GM21825 (cell line): ENCODE measurements at regions not wholly inside any gene's neighbourhood (a gene's known extent, or its start where the extent isn't known, plus 50 kb on each side); places are given as distances from the start of the nearest gene placed in this dataset.
"Not testable (repeated sequence)": the region's sequence is repeated elsewhere in the genome, so short reads cannot be mapped to it uniquely, and the experiment has no call there.

Experiments used
- ATAC-seq: cut with Tn5 transposase; IDR thresholded peaks from one replicate; pipeline ENCODE4 v1.9.1; 2021; ENCODE audit warnings: mild to moderate bottlenecking, moderate library complexity; ENCODE audit not compliant: unreplicated experiment

DNA sequence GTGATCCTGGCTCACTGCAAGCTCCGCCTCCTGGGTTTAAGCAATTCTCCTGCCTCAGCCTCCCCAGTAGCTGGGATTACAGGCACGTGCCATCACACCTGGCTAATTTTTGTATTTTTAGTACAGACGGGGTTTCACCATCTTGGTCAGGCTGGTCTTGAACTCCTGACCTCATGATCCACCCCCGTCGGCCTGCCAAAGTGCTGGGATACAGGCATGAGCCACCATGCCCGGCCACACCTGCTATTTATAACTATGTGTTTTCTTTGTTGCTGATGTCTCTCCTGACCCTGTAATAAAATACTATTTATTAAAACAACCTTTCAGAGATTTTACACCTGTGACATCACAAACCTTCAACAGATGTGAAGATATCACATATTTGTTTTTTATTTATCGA is 736.5 kb upstream of the PCDH15 start:
- not testable (repeated sequence) for ATAC-seq

DNA sequence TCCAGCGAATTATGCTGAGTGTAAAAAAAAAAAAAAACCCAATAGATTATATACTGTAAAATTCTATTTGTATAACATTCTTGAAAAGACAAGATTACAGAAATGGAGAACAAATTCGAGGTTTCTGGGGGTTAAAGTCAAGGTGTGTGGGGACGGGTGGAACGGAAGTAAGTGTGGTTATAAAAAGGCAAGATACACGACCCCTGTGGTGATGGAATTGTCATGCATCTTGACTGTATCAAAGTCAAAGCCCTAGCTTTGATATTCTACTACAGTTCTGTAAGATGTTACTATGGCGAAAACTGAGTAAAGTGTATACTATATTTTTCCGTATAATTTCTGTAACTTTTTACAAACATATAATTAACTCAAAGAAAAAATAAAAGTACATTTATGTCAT is 718.2 kb upstream of the PCDH15 start:
- no peak for ATAC-seq

DNA sequence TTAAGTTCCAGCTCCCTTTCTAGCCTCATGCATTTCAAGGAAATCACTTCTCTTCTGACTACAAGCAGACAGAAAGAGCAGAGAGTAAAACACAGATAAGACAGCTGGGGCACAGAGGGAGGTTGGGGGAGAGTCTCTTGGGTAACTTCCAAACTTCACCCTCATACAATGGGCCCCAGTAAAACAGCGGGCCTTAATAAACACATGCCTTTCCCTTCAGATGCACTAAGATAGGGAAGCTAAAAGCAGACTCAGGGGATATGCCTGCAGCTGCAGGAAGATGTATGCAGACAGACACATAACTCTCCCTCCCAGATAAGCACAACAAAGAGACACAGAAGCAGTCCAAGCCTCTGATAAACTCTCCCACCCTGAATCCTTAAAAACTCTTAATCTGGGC is 717.4 kb upstream of the PCDH15 start:
- not testable (repeated sequence) for ATAC-seq

DNA sequence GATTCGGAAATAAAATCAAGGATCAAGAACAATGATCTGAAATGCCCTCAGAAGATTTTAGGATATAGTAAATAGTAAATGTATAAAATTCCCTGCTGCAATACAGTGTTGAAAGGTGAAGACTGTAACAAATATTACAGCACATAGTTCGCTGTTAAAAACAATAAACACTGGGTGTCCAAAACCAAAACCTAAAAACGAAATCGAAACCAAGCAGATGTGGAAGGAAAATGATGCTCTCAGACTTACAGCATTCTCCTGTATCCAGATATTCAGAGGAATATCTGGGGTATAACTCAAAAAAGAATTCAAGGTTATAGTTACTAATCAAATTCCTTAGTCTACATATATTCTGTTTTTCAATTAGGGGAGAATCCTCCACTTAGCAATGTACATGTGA is 708.1 kb upstream of the PCDH15 start:
- ATAC-seq = no peak

DNA sequence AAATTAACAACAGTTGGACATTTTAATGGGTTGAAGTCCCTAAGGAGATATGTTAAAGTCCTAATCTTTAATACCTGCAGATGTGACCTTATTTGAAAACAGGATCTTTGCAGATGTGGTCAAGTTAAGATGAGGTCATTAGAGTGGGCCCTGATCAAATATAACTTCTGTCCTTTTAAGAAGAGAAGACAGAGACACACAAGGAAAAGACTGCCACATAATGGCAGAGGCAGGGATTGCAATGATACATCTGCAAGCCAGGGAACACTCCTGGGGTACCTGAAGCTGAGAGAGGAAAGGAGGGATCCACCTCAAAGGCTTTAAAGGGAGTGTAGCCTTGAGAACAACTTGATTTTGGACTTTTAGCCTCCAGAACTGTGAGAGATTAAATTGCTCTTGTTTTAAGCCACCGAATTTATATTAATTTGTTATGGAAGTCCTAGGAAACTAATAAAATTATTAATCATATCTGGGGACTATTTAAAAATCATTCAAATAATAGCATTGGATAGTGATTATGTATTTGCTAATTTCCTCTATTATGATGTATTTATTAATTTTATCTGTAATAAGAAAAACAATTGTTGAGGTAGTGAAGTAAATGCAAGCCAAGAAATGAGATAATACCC is 700.0 kb upstream of the PCDH15 start:
- ATAC-seq = peak; percentile 74

DNA sequence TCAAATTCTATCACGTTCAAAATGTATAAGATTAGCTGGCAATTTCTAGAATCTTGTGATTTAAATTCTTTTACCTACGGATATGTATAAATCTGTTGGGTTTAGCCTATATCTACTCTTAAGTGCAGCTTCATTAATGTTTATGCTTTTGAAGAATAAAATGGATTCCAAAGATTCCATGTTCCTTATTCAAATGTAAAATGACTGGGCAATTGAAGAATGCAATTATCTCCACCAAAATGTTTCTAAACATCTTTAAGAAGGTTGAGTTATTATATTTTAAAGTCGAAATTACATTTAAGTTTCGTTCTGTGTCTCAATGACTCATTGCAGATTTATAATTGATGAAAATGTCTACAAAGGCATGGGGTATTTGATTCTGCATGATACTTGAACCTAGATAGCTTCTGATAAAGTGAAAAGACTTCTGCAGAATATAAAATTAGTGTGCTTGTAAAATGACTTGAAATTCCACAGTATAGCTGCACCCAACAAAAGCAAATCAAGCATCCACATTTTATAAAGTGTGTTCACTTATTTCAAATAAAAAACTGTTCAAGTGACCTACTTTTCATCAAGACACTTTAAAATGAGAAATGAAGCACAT is 697.0 kb upstream of the PCDH15 start:
- ATAC-seq = no peak

DNA sequence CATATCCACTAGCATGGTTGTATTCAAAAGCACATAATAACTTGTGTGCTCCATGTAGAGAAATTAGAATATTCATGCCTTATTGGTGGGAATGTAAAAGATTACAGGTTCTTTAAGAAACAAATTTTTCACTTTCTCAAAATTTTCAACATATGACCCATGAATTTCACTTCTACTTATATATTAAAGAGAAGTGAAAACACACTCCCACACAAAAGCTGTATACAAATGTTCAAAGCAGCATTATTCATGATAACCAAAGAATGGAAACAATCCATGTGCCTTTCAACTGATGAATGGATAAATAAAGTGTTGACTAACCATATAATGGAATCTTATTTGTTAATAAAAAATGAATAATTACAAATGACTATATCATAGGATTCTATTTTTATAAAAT is 694.5 kb upstream of the PCDH15 start:
- no peak for ATAC-seq

DNA sequence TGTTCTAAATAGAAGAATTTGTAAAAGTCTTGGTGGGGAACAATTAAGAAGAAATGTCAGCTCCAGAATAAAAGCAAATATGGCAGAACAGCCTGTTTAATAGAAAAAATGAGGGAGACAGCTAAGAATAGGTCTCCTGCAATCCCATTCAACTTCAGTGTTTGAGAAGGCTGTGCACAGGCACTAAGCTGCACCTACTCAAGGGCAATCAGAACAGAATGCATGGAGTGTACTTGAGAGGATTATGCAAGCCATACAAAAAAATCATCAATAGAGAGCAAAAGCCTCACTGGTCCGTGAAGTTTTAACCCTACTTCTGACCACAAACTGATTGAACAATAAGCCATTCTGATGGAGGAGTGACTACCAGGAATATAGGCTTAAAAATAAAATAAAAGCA is 690.7 kb upstream of the PCDH15 start:
- no peak for ATAC-seq

DNA sequence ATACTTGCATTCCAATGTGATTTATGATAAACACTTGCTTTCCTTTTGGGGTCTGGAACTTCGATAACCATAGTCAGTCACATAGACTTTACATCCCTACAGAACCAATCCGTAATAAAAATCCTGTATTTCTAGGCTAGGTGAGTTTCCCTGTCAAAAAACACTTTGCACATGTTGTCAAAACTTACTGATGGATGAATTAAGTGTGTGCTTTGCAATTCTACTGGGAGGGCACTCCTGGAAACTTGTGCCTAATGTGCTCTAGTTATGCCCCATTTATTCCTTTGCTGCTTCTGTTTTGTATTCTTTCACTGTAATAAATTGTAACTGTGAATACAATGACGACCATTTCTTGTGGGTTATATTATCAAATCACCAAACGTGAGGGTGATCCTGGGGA is 684.8 kb upstream of the PCDH15 start:
- ATAC-seq = no peak

DNA sequence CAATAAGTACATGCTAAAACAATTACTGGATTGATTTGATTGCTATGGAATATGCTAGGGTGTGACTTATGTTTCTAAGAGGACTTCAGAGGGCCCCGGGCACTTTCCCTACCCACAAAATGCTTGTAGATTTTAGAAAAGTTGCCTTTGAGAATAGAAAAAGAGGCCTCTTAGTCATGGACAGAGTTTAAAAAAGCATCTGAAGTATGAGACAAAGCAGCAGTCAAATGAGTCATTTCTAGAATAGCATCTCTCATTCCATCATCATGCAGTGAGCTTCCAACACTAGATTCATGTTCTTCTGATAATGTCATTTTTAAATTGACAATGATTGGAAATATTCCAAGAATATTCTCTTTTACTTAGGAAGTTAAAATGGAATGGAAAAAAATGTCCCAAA is 675.1 kb upstream of the PCDH15 start:
- ATAC-seq = no peak

DNA sequence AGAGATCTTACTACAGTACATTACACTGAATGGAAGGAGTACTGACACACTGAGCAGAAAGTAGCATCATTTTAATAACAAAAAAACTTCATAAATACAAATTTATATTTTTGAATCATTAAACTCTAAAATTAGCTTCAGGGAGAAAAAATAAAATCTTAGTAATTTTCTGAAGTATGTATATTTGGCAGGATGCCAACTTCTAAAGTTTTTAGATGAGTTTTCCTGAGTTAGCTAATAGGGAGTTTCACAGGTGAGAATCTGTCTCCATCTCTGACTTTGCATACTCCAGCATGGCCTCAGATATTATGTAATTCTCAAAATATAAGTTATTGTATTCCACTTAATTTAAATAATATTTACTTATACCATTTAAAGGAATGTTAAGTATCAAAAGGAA is 673.2 kb upstream of the PCDH15 start:
- ATAC-seq = no peak

DNA sequence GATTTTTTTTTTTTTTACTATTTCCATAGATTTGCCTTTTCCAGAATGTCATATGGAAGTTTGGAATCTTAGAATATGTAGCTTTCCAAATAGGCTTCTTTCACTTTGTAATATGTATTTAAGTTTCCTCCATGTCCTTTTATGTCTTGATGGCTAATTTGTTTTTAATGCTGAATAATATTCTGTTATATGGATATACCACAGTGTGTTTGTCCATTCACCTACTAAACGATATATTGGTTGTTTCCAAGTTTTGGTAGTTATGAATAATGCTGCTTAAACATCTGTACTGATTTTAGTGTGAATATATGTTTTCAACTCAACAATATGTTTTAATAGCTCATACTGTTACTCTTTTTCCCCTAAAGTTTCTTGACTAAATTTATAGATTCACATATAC is 669.8 kb upstream of the PCDH15 start:
- no peak for ATAC-seq

DNA sequence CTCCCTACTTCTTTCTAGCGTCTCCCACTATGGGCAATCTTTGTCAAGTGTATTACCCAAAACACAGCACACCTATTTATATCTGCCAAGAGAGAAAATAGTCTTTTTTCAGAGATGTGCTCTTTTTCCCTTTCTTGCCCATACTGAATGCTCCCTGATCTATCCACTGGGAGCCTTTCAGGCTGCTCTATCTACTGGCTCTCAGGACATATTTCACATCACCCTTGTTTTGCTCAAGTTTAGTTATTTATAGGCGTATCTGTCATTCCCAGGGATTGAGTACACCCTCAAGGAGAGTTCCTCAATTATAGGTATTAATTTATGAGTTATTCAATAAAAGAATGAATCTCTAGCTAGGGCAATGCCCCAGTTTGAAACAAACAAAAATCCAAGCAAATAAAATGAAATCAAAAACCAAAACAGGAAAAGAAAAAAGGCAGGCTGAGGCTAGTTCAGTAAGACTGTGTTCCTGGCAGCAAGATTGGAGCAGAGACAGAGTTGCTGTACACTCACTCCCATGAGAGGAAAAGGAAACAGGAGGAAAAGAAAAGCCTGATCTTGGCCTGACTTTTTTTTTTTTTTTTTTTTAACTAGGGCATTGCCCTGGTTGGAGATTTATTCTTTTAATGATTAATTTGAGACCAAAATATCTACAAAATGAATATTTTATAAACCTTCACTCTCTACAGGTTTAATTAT is 665.9 kb upstream of the PCDH15 start:
- ATAC-seq = no peak

DNA sequence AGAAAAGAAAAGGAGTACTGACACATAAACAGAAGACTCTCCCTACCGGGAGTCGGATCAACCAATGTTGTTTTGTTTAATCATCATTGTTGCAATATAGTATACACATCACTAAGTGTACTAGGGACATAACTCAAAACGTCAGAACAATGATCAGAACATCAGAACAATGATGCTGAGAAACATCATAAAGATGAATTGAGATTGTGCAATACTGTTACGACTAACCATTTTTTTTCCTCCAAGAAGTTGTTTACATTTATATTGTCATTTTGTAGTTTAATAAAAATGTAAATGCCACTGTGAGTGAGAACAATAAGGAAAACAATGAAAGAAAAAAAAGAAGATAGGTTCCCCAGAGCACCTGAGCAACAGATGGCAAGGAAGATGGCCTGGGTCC is 663.1 kb upstream of the PCDH15 start:
- no peak for ATAC-seq

DNA sequence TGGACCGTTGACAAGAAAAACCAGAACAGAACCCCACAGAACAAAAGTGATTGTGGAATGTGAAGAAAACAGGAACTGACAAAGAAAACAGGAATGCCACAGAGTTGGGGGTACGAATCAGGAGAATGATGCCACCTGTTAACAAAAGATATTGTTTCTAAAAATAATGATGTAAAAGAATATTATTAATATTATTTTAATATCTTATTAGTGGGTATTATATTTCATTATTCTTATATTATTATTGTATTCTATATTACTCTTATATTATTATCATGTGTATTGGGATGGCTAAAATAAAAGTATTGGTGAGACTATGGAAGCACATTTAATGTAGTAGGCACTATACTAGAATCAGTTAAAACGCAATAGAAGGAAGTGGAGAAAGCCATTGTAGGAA is 659.0 kb upstream of the PCDH15 start:
- no peak for ATAC-seq

DNA sequence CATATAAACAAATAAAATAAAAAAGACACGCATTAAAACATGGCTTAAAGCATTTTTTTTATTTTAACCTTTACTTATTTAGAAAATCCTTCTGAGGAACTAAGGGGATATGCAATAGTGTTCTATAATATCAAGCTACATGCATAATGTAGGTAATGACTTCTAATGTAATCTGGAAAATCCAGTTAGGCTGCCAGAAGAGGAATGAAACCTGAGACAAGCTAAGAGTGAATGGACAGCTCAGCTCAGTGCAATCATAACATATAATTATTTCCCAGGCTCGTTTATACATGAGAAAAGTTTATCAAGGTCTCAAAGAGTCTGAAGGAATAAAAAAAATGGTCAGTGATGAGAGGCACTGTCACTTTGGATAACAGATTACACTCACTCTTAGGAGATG is 649.0 kb upstream of the PCDH15 start:
- ATAC-seq = no peak

DNA sequence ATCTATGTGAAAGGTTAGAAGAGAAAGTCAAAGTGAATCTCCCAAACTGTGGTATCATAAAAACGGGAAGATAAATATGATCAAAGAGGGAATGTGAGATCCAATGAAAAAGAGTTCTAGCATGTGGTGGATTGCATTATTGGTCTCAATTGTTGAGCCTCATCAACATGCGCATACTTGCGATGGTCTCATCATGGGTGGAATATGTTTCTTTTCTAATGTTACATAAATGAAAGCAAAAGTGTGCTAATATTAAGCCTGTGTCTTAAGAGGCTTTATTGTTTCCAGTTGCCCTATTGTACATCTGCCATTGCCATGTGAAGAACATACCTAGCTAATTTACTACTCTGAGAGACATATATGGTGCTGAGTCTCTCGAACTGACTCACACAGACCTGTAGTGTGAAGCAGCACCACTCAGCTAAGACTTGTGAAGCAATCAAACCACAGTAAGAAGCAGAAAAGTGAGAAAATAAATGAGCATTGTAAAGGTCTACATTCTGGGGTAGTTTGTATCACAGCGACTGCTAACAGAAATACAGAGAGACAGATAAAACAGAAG is 645.5 kb upstream of the PCDH15 start:
- ATAC-seq = no peak

DNA sequence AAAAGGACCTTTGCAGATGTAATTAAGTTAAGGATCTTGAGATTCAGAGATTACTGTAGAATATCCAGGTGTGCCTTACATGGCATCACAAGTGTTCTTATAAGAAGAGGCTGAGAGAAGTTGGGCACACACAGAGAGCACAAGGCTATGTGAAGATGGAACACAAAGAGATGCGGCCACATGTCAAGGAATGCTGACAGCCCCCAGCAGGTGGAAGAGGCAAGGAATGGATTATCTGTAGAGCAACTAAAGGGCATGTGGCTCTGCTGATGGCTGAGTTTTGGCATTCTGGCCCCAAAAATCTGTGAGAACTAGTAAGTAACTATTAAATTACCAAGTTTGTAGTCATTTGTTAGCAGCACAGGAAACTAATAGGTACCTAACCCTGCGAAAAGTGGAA is 640.7 kb upstream of the PCDH15 start:
- ATAC-seq = no peak

DNA sequence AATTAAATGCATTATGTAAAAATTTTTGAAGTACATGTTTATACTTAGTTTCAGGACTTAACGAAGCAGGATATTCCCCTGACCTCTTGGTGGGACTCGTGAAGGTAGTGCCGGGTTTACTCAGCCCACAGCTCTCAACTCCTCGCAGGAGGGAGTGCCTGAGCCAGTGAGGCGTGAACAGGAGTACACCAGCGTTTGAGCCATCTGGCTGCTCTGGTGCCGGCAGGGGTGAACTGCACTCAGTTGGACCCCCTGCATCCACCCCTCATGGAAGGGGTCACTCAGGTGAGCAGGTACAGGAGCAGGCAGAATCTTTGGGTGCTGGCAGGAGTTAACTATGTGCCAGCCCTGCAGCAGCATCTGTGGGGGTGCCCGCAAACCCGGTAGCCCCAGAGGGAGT is 625.1 kb upstream of the PCDH15 start:
- no peak for ATAC-seq

DNA sequence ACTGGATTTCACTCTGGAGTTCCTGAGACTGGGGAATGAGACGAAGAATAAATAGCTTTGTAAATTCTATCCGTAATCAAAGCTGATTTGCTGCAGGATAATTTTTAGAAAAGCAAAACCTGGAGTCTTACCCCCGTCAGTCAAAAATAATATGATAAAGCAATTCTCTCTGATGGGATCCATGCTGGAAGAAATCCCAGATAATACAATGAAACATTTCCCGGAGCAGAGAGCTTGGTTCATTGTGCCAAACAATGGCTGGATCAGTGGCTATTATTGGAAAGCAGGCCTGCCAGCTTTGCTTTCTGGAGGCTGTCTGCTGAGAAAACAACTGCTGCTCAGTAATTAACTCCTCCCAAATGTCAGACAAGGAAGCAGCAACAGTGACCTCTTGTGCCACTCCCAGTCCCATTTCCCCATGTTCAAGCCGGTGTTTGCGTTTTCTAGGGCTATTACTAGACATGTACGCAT is 609.4 kb upstream of the PCDH15 start:
- ATAC-seq = no peak

DNA sequence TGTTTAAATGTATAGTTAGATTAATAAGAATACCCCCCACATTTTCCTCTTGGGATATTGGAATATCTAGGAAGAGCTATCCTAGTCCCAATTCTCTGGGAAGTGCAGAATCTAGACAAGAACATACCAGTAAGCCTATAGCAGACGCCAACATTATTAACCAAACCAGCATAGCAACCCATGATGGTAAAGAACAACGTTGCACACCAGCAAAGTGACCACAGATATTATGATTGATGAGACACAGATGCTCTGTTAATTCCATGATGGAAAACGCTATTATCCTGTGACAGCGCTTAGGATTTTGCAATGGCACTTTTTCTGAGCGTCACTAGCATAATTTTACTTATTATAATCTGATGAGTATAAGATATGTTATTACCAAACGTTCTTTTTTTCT is 603.1 kb upstream of the PCDH15 start:
- ATAC-seq = no peak
